Neural progenitor cell (in vitro differentiated cells): ENCODE measurements at regions not wholly inside any gene's neighbourhood (a gene's known extent, or its start where the extent isn't known, plus 50 kb on each side); places are given as distances from the start of the nearest gene placed in this dataset.

Source experiments
- DNase-seq: peaks from one replicate; pipeline ENCODE4 v3.0.0-alpha.2; 2016; ENCODE audit warnings: low spot score
- H2AFZ ChIP-seq: fragments of 200-600 bp; sonication (generic); replicated peaks from 2 replicates; pipeline ENCODE4 v1.6.1; 2016; ENCODE audit warnings: antibody characterized with exemption
- H3F3A ChIP-seq: fragments of 200-600 bp; sonication (generic); 2 replicates; pipeline ENCODE4 v1.6.1; 2016; ENCODE audit warnings: antibody characterized with exemption, low read depth
- H3K27ac ChIP-seq: fragments of 200-600 bp; sonication (generic); 2 replicates; pipeline ENCODE4 v1.5.1; 2016; ENCODE audit warnings: mild to moderate bottlenecking
- H3K27me3 ChIP-seq: fragments of 200-600 bp; sonication (generic); 2 replicates; pipeline ENCODE4 v1.6.1; 2016; ENCODE audit warnings: mild to moderate bottlenecking, moderate library complexity
- H3K36me3 ChIP-seq: fragments of 200-600 bp; sonication (generic); 2 replicates; pipeline ENCODE4 v1.5.1; 2016
- H3K4me1 ChIP-seq: fragments of 200-600 bp; sonication (generic); 2 replicates; pipeline ENCODE4 v1.6.1; 2016; ENCODE audit warnings: mixed run types
- H3K4me2 ChIP-seq: fragments of 200-600 bp; sonication (generic); 2 replicates; pipeline ENCODE4 v1.6.1; 2016
- H3K4me3 ChIP-seq: fragments of 200-600 bp; sonication (generic); 2 replicates; pipeline ENCODE4 v1.5.1; 2016
- H3K79me2 ChIP-seq: fragments of 200-600 bp; sonication (generic); 2 replicates; pipeline ENCODE4 v1.6.1; 2016; ENCODE audit warnings: low read depth
- H3K9ac ChIP-seq: fragments of 200-600 bp; sonication (generic); 2 replicates; pipeline ENCODE4 v1.6.1; 2016
- H3K9me3 ChIP-seq: fragments of 200-600 bp; sonication (generic); 2 replicates; pipeline ENCODE4 v1.5.1; 2016; ENCODE audit warnings: low read depth
- H4K20me1 ChIP-seq: fragments of 200-600 bp; sonication (generic); 2 replicates; pipeline ENCODE4 v1.6.1; 2016; ENCODE audit warnings: low read depth
- H3K27ac Mint-ChIP-seq: 3 replicates; pipeline ENCODE4 v1.8.0; 2021; ENCODE audit warnings: mixed read lengths
- H3K27me3 Mint-ChIP-seq: 2 replicates; pipeline ENCODE4 v1.8.0; 2022; ENCODE audit warnings: low read depth, mild to moderate bottlenecking, inconsistent platforms, moderate library complexity, mixed read lengths; ENCODE audit not compliant: insufficient read depth
- H3K36me3 Mint-ChIP-seq: 3 replicates; pipeline ENCODE4 v1.8.0; 2021; ENCODE audit warnings: mixed read lengths
- H3K4me1 Mint-ChIP-seq: 3 replicates; pipeline ENCODE4 v1.8.0; 2021; ENCODE audit warnings: mixed read lengths
- H3K4me3 Mint-ChIP-seq: 3 replicates; pipeline ENCODE4 v1.8.0; 2021; ENCODE audit warnings: mild to moderate bottlenecking, moderate library complexity, mixed read lengths
- H3K9me3 Mint-ChIP-seq: 3 replicates; pipeline ENCODE4 v1.8.0; 2020; ENCODE audit warnings: mixed read lengths
- CTCF ChIP-seq: fragments of 200-600 bp; sonication (generic); IDR thresholded peaks from 2 replicates; pipeline ENCODE4 v1.5.1; 2017; ENCODE audit warnings: antibody characterized with exemption, mild to moderate bottlenecking
- EZH2 ChIP-seq: fragments of 200-600 bp; sonication (generic); IDR thresholded peaks from 2 replicates; pipeline ENCODE4 v1.6.1; 2017; ENCODE audit warnings: antibody characterized with exemption, mild to moderate bottlenecking, moderate library complexity
- EZH2phosphoT487 ChIP-seq: fragments of 200-600 bp; sonication (generic); IDR thresholded peaks from 2 replicates; pipeline ENCODE4 v1.6.1; 2017; ENCODE audit warnings: antibody characterized with exemption

- Histone ChIP-seq H3K9ac (no peak overlapping the region), H3K27ac (no peak overlapping the region), H3F3A (peaks cover 14% of the 10 kb centered on the region), H3K36me3 (no peaks in the 10 kb centered on the region), H3K4me3 (no peak overlapping the region), H3K4me1 (peaks cover 13% of the 10 kb centered on the region), H2AFZ (no peak overlapping the region), H3K79me2 (peaks cover 98% of the 10 kb centered on the region), H3K9me3 (no peaks in the 10 kb centered on the region), H3K4me2 (no peak overlapping the region), H4K20me1 (peaks cover 78% of the 10 kb centered on the region), H3K27me3 (no peaks in the 10 kb centered on the region)
- H3K4me3 Mint-ChIP-seq = no peak overlapping the region
- H3K4me1 Mint-ChIP-seq = peaks cover 19% of the 10 kb centered on the region
- no peak for TF ChIP-seq EZH2
- TF ChIP-seq CTCF = no peak
- TF ChIP-seq EZH2phosphoT487 = no peak
- peaks cover 9% of the 10 kb centered on the region for H3K36me3 Mint-ChIP-seq
- H3K9me3 Mint-ChIP-seq = no peaks in the 10 kb centered on the region
- H3K27ac Mint-ChIP-seq = no peak overlapping the region
- DNase-seq = no peak
- no peaks in the 10 kb centered on the region for H3K27me3 Mint-ChIP-seq
Measured at GRCh38 chr6:56766139-56766805, 123.6 kb upstream of the DST start.

- Histone ChIP-seq H3K27me3 (no peaks in the 10 kb centered on the region), H3K4me3 (no peak overlapping the region), H3K36me3 (no peaks in the 10 kb centered on the region), H2AFZ (no peak overlapping the region), H4K20me1 (peaks cover 78% of the 10 kb centered on the region), H3K4me1 (peaks cover 19% of the 10 kb centered on the region), H3K4me2 (no peak overlapping the region), H3K9ac (no peak overlapping the region), H3K27ac (no peak overlapping the region), H3K79me2 (peaks cover 98% of the 10 kb centered on the region), H3K9me3 (no peaks in the 10 kb centered on the region), H3F3A (peaks cover 19% of the 10 kb centered on the region)
- Mint-ChIP-seq H3K4me3 (no peak overlapping the region), H3K27me3 (no peaks in the 10 kb centered on the region), H3K27ac (no peak overlapping the region), H3K9me3 (no peaks in the 10 kb centered on the region), H3K36me3 (peaks cover 9% of the 10 kb centered on the region), H3K4me1 (peaks cover 26% of the 10 kb centered on the region)
- DNase-seq = no peak
- TF ChIP-seq EZH2phosphoT487 (no peak), CTCF (no peak)
Measured at GRCh38 chr6:56765494-56765893, 122.8 kb upstream of the DST start.

GRCh38 chr6:56764081-56764566 lies 121.4 kb upstream of the DST start:
- peaks cover 28% of the 10 kb centered on the region for H3K4me1 ChIP-seq
- H2AFZ ChIP-seq = no peak overlapping the region
- no peaks in the 10 kb centered on the region for H3K27me3 Mint-ChIP-seq
- H3F3A ChIP-seq = peaks cover 28% of the 10 kb centered on the region
- H3K36me3 ChIP-seq = no peaks in the 10 kb centered on the region
- no peak overlapping the region for H3K4me3 ChIP-seq
- H3K9me3 ChIP-seq = no peaks in the 10 kb centered on the region
- H3K36me3 Mint-ChIP-seq = peaks cover 9% of the 10 kb centered on the region
- no peak overlapping the region for H3K9ac ChIP-seq
- no peaks in the 10 kb centered on the region for H3K27me3 ChIP-seq
- no peaks in the 10 kb centered on the region for H3K9me3 Mint-ChIP-seq
- no peak for TF ChIP-seq EZH2phosphoT487
- peak; percentile 46 for TF ChIP-seq CTCF
- H3K79me2 ChIP-seq = peaks cover 95% of the 10 kb centered on the region
- peak overlapping the region; percentile 8 for H3K27ac ChIP-seq
- DNase-seq = peak; percentile 27
- H4K20me1 ChIP-seq = peaks cover 76% of the 10 kb centered on the region
- H3K4me1 Mint-ChIP-seq = peaks cover 34% of the 10 kb centered on the region
- H3K4me2 ChIP-seq = no peak overlapping the region
- H3K4me3 Mint-ChIP-seq = no peak overlapping the region
- peak overlapping the region; percentile 8 for H3K27ac Mint-ChIP-seq
